CD4-positive, alpha-beta T cell treated with Interleukin-10 for 1 hour (primary cell): ENCODE measurements at regions not wholly inside any gene's neighbourhood (a gene's known extent, or its start where the extent isn't known, plus 50 kb on each side); places are given as distances from the start of the nearest gene placed in this dataset.

ENCODE experiments used
- DNase-seq: peaks from one replicate; pipeline ENCODE4 v3.0.0-alpha.2; 2020

GRCh38 chr2:111676291-111676822, 207.6 kb downstream of the ANAPC1 start:
- DNase-seq: no peak

- DNase-seq: no peak
Observed at GRCh38 chr2:111678161-111678560, 205.8 kb downstream of the ANAPC1 start.

- DNase-seq: no peak
Observed at GRCh38 chr2:111678651-111679050, 205.3 kb downstream of the ANAPC1 start.

- DNase-seq: no peak
Observed at GRCh38 chr2:111679202-111679601, 204.8 kb downstream of the ANAPC1 start.

- no peak for DNase-seq
Observed at GRCh38 chr2:111684611-111685010, 199.4 kb downstream of the ANAPC1 start.

GRCh38 chr2:111685342-111685741, 198.7 kb downstream of the ANAPC1 start:
- DNase-seq: no peak

- no peak for DNase-seq
Observed at GRCh38 chr2:111686994-111687393, 197.0 kb downstream of the ANAPC1 start.

- no peak for DNase-seq
Observed at GRCh38 chr2:111687911-111688310, 196.1 kb downstream of the ANAPC1 start.

- DNase-seq: no peak
Observed at GRCh38 chr2:111688482-111688881, 195.5 kb downstream of the ANAPC1 start.

- no peak for DNase-seq
Observed at GRCh38 chr2:111689174-111689573, 194.8 kb downstream of the ANAPC1 start.

- no peak for DNase-seq
Observed at GRCh38 chr2:111689941-111690340, 194.1 kb downstream of the ANAPC1 start.

GRCh38 chr2:111691164-111691875, 192.7 kb downstream of the ANAPC1 start:
- DNase-seq: no peak

GRCh38 chr2:111692311-111692710, 191.7 kb downstream of the ANAPC1 start:
- no peak for DNase-seq

GRCh38 chr2:111694700-111695101, 189.3 kb downstream of the ANAPC1 start:
- DNase-seq: no peak

- no peak for DNase-seq
Observed at GRCh38 chr2:111695441-111696007, 188.5 kb downstream of the ANAPC1 start.

GRCh38 chr2:111696226-111696625, 187.8 kb downstream of the ANAPC1 start:
- DNase-seq: no peak

- DNase-seq: no peak
Observed at GRCh38 chr2:111697560-111697959, 186.4 kb downstream of the ANAPC1 start.

- no peak for DNase-seq
Observed at GRCh38 chr2:111698089-111698488, 185.9 kb downstream of the ANAPC1 start.

GRCh38 chr2:111698743-111699554, 185.0 kb downstream of the ANAPC1 start:
- DNase-seq: peak; percentile 64

GRCh38 chr2:111701266-111701665, 182.7 kb downstream of the ANAPC1 start:
- DNase-seq: no peak

- DNase-seq: no peak
Observed at GRCh38 chr2:111701798-111702118, 182.2 kb downstream of the ANAPC1 start.

GRCh38 chr2:111702119-111702803, 181.7 kb downstream of the ANAPC1 start:
- DNase-seq: peak; percentile 65

GRCh38 chr2:111702804-111703196, 181.2 kb downstream of the ANAPC1 start:
- DNase-seq: no peak
